Glutamatergic neuron (in vitro differentiated cells): ENCODE measurements at regions not wholly inside any gene's neighbourhood (a gene's known extent, or its start where the extent isn't known, plus 50 kb on each side); places are given as distances from the start of the nearest gene placed in this dataset.

Source experiments
- DNase-seq: peaks from one replicate; pipeline ENCODE4 v3.0.0; 2022
- H3K27ac Mint-ChIP-seq: one replicate; pipeline ENCODE4 v1.8.0; 2020; ENCODE audit warnings: mild to moderate bottlenecking, mixed read lengths, inconsistent platforms; ENCODE audit not compliant: unreplicated experiment
- H3K27me3 Mint-ChIP-seq: one replicate; pipeline ENCODE4 v1.8.0; 2020; ENCODE audit warnings: mild to moderate bottlenecking, moderate library complexity, mixed read lengths, inconsistent platforms; ENCODE audit not compliant: unreplicated experiment
- H3K36me3 Mint-ChIP-seq: one replicate; pipeline ENCODE4 v1.8.0; 2020; ENCODE audit warnings: mild to moderate bottlenecking, mixed read lengths, inconsistent platforms; ENCODE audit not compliant: unreplicated experiment
- H3K4me1 Mint-ChIP-seq: one replicate; pipeline ENCODE4 v1.8.0; 2020; ENCODE audit warnings: mild to moderate bottlenecking, low read depth, mixed read lengths, inconsistent platforms; ENCODE audit not compliant: unreplicated experiment
- H3K4me3 Mint-ChIP-seq: one replicate; pipeline ENCODE4 v1.8.0; 2020; ENCODE audit warnings: mild to moderate bottlenecking, mixed read lengths, inconsistent platforms; ENCODE audit not compliant: unreplicated experiment
- H3K9me3 Mint-ChIP-seq: one replicate; pipeline ENCODE4 v1.8.0; 2020; ENCODE audit warnings: mild to moderate bottlenecking, moderate library complexity, mixed read lengths, inconsistent platforms; ENCODE audit not compliant: unreplicated experiment
- TF ChIP-seq, protein P1 (sequence below): fragments of 200-600 bp; sonication (generic); IDR thresholded peaks from one replicate; pipeline ENCODE4 v1.5.0; 2021; ENCODE audit not compliant: partially characterized antibody, unreplicated experiment

DNA sequence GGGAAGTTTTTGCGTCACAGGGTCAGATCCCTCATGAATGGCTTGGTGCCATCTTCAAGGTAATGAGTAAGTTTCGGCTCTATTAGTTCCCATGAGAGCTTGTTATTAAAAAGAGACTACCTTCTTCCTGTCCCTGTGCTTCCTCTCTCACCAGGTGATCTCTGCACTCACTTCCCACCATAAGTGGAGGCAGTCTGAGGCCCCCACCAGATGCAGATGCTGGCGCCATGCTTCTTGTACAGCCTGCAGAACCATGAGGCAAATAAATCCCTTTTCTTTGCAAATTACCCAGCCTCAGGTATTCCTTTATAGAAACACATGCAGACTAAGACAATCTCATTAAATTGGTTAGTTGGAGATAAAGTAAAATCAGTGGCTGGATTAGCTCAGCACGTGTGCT, 75.6 kb upstream of the RFC3 start:
- Mint-ChIP-seq H3K9me3 (no peaks in the 10 kb centered on the region), H3K4me3 (no peak overlapping the region), H3K27ac (no peak overlapping the region), H3K27me3 (no peaks in the 10 kb centered on the region), H3K36me3 (no peaks in the 10 kb centered on the region), H3K4me1 (no peaks in the 10 kb centered on the region)
- DNase-seq = no peak
- TF ChIP-seq, protein P1, sequence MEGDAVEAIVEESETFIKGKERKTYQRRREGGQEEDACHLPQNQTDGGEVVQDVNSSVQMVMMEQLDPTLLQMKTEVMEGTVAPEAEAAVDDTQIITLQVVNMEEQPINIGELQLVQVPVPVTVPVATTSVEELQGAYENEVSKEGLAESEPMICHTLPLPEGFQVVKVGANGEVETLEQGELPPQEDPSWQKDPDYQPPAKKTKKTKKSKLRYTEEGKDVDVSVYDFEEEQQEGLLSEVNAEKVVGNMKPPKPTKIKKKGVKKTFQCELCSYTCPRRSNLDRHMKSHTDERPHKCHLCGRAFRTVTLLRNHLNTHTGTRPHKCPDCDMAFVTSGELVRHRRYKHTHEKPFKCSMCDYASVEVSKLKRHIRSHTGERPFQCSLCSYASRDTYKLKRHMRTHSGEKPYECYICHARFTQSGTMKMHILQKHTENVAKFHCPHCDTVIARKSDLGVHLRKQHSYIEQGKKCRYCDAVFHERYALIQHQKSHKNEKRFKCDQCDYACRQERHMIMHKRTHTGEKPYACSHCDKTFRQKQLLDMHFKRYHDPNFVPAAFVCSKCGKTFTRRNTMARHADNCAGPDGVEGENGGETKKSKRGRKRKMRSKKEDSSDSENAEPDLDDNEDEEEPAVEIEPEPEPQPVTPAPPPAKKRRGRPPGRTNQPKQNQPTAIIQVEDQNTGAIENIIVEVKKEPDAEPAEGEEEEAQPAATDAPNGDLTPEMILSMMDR = no peak

DNA sequence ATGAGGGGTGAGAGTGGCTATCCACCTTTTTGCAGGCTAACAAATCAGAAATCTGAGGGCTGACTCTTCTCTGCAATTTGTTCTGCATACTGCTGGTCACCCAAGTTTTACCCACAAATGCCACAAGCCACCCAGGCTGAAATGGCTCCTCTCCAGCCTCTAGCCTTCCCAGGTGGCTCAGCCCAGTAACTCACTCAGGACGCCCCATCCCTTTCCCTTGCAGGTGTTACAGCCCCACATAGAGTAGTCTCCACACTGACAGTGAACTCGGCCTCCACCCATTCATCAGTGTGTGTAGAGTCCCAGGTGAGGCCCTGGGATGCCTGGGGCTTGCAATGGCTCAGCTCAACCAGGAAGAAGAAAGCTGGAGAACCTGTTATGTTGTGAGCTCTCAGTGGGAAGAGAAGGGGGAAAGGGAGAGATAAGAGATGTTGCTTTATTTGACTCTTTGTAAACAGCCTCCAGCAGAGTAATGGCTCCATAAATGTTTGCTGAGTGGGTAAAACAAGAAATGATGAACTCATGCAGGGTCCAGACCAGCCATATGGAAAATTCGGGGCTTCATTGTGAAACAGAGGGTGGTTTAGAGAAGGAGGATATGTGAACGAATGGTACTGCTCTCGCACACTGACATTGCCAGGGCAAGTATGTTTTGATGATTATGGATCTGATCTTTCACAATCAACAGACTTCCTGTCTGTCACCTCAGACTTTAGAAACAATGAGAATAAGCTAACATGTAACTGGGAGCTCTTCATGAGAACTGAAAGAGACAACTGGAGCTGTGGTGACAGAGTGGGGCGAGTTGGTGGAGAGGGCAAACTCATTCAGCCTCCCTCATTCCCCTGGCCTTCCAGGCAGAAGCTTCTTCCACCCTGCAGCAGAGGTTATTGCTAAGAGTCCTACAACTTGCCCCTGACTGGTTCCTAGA, 74.2 kb upstream of the RFC3 start:
- Mint-ChIP-seq H3K27me3 (no peaks in the 10 kb centered on the region), H3K4me1 (no peaks in the 10 kb centered on the region), H3K9me3 (no peaks in the 10 kb centered on the region), H3K27ac (no peak overlapping the region), H3K4me3 (no peak overlapping the region), H3K36me3 (no peaks in the 10 kb centered on the region)
- TF ChIP-seq, protein P1 = no peak
- DNase-seq = no peak

DNA sequence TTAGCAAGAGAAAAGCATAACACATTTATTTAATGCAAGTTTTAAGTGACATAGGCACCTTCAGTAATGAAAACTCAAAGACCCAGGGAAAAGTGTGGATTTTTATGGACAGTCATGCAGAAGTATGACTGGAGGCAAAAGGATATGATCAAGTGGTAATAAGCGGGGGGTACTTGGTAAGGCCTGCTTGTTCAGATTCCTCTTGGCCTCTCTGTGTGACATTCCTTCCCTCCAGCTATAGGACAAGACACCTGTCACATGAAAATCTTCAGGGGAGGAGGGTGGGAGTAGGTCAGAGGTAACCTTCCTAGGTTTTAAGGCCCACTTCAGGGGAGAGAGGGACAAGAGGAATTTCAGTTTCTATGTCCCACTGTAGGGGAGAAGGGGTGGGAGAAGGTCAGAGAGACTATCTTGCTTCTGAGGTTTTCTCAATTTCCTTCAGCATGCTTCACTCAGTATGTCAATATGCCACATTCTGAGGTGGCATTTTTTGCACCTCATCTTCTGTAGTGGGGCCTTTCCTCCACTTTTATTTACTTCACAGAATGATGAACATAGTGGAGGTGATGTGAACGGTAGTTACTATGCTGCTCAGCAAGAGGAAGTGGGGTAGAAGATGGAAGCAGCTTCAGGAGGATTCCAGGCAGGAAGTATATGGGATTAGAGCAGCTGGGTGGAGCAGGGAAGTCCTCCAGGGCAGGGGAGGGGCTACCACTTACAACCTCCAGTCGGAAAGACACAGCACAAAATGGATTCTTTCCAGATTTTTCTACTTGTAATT, 73.2 kb upstream of the RFC3 start:
- no peak overlapping the region for H3K27ac Mint-ChIP-seq
- no peaks in the 10 kb centered on the region for H3K27me3 Mint-ChIP-seq
- no peaks in the 10 kb centered on the region for H3K9me3 Mint-ChIP-seq
- no peak for DNase-seq
- no peaks in the 10 kb centered on the region for H3K4me1 Mint-ChIP-seq
- no peaks in the 10 kb centered on the region for H3K36me3 Mint-ChIP-seq
- H3K4me3 Mint-ChIP-seq = no peak overlapping the region
- TF ChIP-seq, protein P1 = no peak

DNA sequence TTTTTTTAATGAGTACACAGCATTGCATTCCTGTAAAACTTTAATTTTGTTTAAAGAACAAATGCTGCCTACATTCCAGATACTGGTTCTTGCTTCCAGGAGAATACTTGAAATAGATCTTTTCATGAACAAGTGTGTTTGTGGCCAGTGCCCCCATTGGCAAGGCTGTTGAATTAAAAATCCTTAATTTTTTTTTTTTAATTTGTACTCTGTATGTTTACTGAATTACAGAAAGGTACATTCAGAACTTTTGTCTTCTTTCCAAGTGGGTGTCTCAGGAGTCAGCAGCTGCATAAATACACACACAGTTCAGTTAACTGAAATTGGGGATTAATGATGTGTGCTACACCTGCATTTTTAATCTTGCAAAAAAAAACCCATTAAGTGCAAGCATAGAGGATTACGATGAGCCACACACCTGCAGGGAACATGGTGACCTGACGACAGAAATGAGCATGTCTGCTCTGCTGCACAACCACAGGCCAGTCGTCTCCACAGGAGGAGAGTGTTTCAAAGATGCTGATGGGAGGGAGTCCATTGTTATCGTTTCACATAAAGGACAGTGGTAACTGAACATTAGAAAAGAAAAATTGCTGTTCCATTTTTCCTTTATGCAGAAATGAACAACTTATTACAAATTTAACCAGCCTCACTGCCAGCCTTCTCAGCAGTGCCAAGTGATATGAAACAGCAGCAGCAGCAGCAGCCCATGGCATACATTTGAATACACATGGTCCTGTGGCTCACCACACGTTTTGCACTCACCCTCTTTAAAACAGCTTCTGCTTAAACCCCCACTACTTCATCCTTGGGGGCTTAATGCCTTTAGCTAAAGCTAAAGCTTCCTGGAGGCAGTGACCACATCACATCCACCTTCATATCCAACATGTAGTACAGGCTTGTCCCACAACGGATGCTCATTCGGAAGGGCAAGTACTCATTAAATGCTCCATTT, 72.3 kb upstream of the RFC3 start:
- Mint-ChIP-seq H3K9me3 (no peaks in the 10 kb centered on the region), H3K4me3 (no peak overlapping the region), H3K4me1 (no peaks in the 10 kb centered on the region), H3K27me3 (no peaks in the 10 kb centered on the region), H3K27ac (no peak overlapping the region), H3K36me3 (no peaks in the 10 kb centered on the region)
- TF ChIP-seq, protein P1 = no peak
- no peak for DNase-seq
